8988T (cell line): ENCODE measurements at regions not wholly inside any gene's neighbourhood (a gene's known extent, or its start where the extent isn't known, plus 50 kb on each side); places are given as distances from the start of the nearest gene placed in this dataset.

Source experiments
- DNase-seq: peaks from one replicate; pipeline ENCODE4 v3.0.0; 2011

- DNase-seq = no peak
These were observed 1018.4 kb upstream of the ACVR2A start for GRCh38 chr2:146826388-146826787.

- DNase-seq = no peak
These were observed 1023.0 kb upstream of the ACVR2A start for GRCh38 chr2:146821836-146822316.

- peak; percentile 18 for DNase-seq
These were observed 1024.2 kb upstream of the ACVR2A start for GRCh38 chr2:146820672-146821071.

- DNase-seq = no peak
These were observed 1026.7 kb upstream of the ACVR2A start for GRCh38 chr2:146818122-146818521.

- DNase-seq = no peak
These were observed 1027.2 kb upstream of the ACVR2A start for GRCh38 chr2:146817613-146818012.

- no peak for DNase-seq
These were observed 1029.9 kb upstream of the ACVR2A start for GRCh38 chr2:146814971-146815370.

- DNase-seq = no peak
These were observed 1037.2 kb upstream of the ACVR2A start for GRCh38 chr2:146807568-146808168.

GRCh38 chr2:146806364-146807005 lies 1038.3 kb upstream of the ACVR2A start:
- no peak for DNase-seq

- no peak for DNase-seq
These were observed 1040.5 kb upstream of the ACVR2A start for GRCh38 chr2:146804288-146804687.

GRCh38 chr2:146801886-146802285 lies 1042.9 kb upstream of the ACVR2A start:
- no peak for DNase-seq

GRCh38 chr2:146786396-146786795 lies 1058.4 kb upstream of the ACVR2A start:
- no peak for DNase-seq

- DNase-seq = no peak
These were observed 1059.7 kb upstream of the ACVR2A start for GRCh38 chr2:146785101-146785500.

GRCh38 chr2:146784602-146785001 lies 1060.2 kb upstream of the ACVR2A start:
- DNase-seq = no peak

GRCh38 chr2:146777181-146777580 lies 1067.6 kb upstream of the ACVR2A start:
- no peak for DNase-seq

GRCh38 chr2:146776596-146776995 lies 1068.2 kb upstream of the ACVR2A start:
- no peak for DNase-seq

GRCh38 chr2:146771531-146771930 lies 1073.3 kb upstream of the ACVR2A start:
- DNase-seq = no peak

GRCh38 chr2:146764301-146764700 lies 1080.5 kb upstream of the ACVR2A start:
- DNase-seq = no peak

GRCh38 chr2:146762786-146763185 lies 1082.0 kb upstream of the ACVR2A start:
- no peak for DNase-seq

GRCh38 chr2:146754606-146755005 lies 1090.2 kb upstream of the ACVR2A start:
- DNase-seq = no peak

GRCh38 chr2:146748046-146748445 lies 1096.8 kb upstream of the ACVR2A start:
- DNase-seq = no peak

GRCh38 chr2:146741260-146741659 lies 1103.6 kb upstream of the ACVR2A start:
- no peak for DNase-seq

GRCh38 chr2:146734821-146735190 lies 1110.0 kb upstream of the ACVR2A start:
- DNase-seq = no peak

GRCh38 chr2:146734042-146734820 lies 1110.6 kb upstream of the ACVR2A start:
- DNase-seq = no peak

GRCh38 chr2:146730882-146731281 lies 1113.9 kb upstream of the ACVR2A start:
- no peak for DNase-seq
